Mesodermal cell (in vitro differentiated cells): ENCODE measurements at regions not wholly inside any gene's neighbourhood (a gene's known extent, or its start where the extent isn't known, plus 50 kb on each side); places are given as distances from the start of the nearest gene placed in this dataset.
"Not testable (repeated sequence)": the region's sequence is repeated elsewhere in the genome, so short reads cannot be mapped to it uniquely, and the experiment has no call there.

Experiments used
- H3K27ac ChIP-seq: 2 replicates; pipeline ENCODE4 v1.7.0; 2013; ENCODE audit warnings: mild to moderate bottlenecking, low read depth, low read length, moderate library complexity; ENCODE audit not compliant: severe bottlenecking
- H3K36me3 ChIP-seq: 2 replicates; pipeline ENCODE4 v1.7.1; 2013; ENCODE audit warnings: mild to moderate bottlenecking, low read length, moderate library complexity; ENCODE audit not compliant: control insufficient read depth, insufficient read depth
- H3K4me1 ChIP-seq: one replicate; pipeline ENCODE4 v1.7.1; 2013; ENCODE audit warnings: mild to moderate bottlenecking, low read length; ENCODE audit not compliant: insufficient read depth, control insufficient read depth, poor library complexity, severe bottlenecking
- H3K4me3 ChIP-seq: 2 replicates; pipeline ENCODE4 v1.7.0; 2013; ENCODE audit warnings: low read length, control low read depth, mild to moderate bottlenecking; ENCODE audit not compliant: insufficient read depth, poor library complexity, severe bottlenecking; ENCODE audit errors: extremely low read depth
- H3K9me3 ChIP-seq: 2 replicates; pipeline ENCODE4 v1.7.1; 2013; ENCODE audit warnings: mild to moderate bottlenecking, low read length, moderate library complexity; ENCODE audit not compliant: control insufficient read depth
- whole genome bisulfite sequencing, 2 experiments: methylation state at CpG; one replicate each; pipeline ENCODE4 v1.1.5; 2013; ENCODE audit warnings: missing lambda C conversion rate in 2 of 2; ENCODE audit not compliant: insufficient coverage in 2 of 2; 5-methylcytosine and 5-hydroxymethylcytosine counted together

DNA sequence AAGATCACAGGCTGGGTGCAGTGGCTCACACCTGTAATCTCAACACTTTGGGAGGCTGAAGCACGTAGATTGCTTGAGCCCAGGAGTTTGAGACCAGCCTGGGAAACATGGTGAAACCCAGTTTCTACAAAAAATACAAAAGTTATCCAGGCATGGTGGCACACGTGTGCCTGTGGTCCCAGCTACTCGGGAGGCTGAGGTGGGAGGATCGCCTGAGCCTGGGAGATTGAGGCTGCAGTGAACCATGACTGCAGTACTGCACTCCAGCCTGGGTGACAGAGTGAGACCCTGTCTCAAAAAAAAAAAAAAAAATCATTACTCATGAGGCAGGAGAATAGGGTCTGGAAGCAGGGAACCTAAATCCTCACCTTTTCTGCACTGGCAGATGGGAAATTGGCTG lies 79.1 kb upstream of the CLDN5 start:
- H3K4me1 ChIP-seq, H3K36me3 ChIP-seq, H3K27ac ChIP-seq, H3K9me3 ChIP-seq, H3K4me3 ChIP-seq: not testable (repeated sequence)
- WGBS, 2 experiments: 85 to 86% methylated on average over 4 of the region's 4 CpGs

- no peaks in the 10 kb centered on the region for H3K36me3 ChIP-seq
- WGBS, 2 experiments: 93 to 97% methylated on average over 3 of the region's 3 CpGs
- no peak overlapping the region for H3K4me3 ChIP-seq
- H3K27ac ChIP-seq: no peak overlapping the region
- no peaks in the 10 kb centered on the region for H3K9me3 ChIP-seq
- peaks cover 6% of the 10 kb centered on the region for H3K4me1 ChIP-seq
These were observed 79.6 kb upstream of the CLDN5 start for GRCh38 chr22:19603767-19604166.

DNA sequence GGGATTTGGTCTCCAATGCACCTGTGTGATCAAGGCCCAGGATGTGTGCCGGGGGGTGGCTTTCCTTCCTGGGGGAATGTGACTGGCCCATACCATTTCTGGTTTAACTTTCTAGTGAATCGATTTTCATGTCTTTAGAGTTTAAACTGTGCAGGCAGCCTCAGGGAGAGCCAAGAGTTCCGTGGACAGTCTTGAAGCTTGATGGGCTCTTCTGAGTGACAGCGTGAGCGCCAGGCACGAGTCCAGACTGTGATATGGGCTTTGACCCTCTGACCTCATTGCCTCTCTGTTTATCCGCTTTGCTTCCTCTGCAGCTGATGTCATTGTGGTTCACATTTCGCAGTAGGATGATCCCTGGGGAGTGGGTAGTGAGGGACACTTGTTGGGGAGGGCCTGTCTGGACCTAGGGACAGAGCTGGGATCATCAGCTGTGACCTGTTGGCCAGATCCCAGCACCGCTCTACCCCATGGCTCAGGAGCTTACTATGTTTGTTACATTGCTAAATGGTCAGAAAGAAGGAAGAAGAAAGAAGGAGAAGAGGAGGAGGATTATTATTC lies 80.6 kb upstream of the CLDN5 start:
- no peaks in the 10 kb centered on the region for H3K36me3 ChIP-seq
- H3K9me3 ChIP-seq: no peaks in the 10 kb centered on the region
- H3K4me1 ChIP-seq: peaks cover 6% of the 10 kb centered on the region
- H3K27ac ChIP-seq: no peak overlapping the region
- H3K4me3 ChIP-seq: no peak overlapping the region
- WGBS, 2 experiments: 87 to 89% methylated on average over 7 to 8 of the region's 9 CpGs

DNA sequence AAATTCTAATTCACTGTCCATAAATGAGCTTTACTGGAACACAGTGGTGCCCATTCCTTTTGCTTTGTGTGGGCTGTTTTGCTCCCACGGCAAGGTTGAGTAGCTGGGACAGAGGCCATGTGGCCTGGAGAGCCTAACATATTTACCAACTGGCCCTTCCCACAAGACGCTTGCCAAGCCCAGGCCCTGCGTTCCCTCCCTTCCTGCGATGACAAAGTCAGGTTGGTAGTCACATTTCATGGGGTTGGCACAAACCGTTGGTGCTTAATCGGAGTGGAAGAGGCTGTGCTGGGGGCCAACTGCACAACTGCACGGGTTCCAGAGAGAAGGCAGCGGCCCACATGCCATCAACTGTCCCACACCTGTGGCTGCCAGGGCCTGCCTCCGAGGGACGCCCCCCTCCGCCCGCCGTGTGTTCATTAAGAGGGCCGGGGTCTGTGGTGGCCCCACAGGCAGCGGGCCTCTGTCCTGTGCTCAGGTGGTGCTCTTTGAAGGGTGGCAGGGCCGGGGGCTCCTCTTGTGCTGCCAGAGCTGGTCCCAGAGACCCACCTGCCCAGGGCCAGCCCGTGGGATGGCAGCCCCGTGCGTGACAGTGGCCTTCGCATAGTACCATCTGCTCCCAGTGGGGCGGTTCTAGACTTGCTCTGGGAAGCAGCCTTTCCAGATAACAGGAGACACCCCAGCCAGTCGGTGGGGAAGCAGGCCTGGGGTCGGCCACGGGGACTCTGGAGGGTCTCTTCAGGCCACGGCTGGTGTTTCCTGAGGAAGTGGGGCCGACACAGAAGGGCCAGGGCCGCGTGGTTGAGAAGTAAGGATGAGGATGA lies 81.5 kb upstream of the CLDN5 start:
- no peak overlapping the region for H3K27ac ChIP-seq
- H3K4me3 ChIP-seq: no peak overlapping the region
- H3K9me3 ChIP-seq: no peaks in the 10 kb centered on the region
- no peaks in the 10 kb centered on the region for H3K36me3 ChIP-seq
- H3K4me1 ChIP-seq: peaks cover 6% of the 10 kb centered on the region
- 91 to 94% methylated on average over 22 to 24 of the region's 28 CpGs for WGBS, 2 experiments

GRCh38 chr22:19606332-19607191 lies 82.4 kb upstream of the CLDN5 start:
- Histone ChIP-seq H3K27ac (no peak overlapping the region), H3K9me3 (no peaks in the 10 kb centered on the region), H3K4me1 (peaks cover 6% of the 10 kb centered on the region), H3K4me3 (no peak overlapping the region), H3K36me3 (no peaks in the 10 kb centered on the region)
- WGBS, 2 experiments: 97 to 98% methylated on average over 10 to 11 of the region's 16 CpGs

DNA sequence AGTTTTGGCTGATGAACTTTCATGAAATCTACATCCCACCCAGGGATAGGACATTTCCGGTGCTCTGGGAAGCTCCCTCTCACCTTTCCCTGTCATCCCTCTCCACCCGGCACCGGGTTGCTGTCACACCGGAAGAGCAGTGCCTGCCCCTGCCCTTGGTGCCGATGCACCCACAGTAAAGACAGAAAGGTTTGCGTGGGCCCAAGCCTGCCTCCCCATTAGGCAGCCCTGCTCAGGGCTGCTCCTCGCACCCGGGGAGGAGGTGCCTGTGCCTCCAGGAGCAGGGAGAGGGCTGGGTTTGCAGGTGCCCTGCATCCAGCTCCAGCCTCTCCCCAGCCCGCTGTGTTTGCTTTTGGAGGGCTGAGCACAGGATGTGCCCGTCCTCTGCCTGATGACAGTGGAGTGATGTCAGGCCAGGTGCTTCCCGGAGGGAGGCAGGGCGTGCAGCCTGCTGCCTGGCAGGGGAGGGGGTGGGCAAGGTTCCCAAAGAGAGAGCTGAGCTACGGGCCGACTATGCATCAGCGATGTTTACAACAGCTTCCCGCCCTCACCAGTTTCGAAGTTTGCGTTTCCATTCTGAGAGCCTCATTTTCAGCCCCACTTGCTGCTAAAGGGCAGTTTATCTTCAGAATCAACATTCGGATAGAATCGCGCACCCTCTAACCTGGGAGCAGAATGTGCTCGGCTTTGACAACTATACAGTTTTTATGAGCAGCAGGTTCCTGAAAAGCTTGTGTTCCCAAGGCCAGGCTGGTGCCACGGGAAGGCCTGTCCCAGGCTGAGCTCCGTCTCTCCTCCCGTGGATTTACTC lies 83.2 kb upstream of the CLDN5 start:
- H3K4me3 ChIP-seq: no peak overlapping the region
- no peaks in the 10 kb centered on the region for H3K9me3 ChIP-seq
- no peaks in the 10 kb centered on the region for H3K36me3 ChIP-seq
- H3K4me1 ChIP-seq: peaks cover 6% of the 10 kb centered on the region
- 78 to 81% methylated on average over 22 to 23 of the region's 25 CpGs for WGBS, 2 experiments
- H3K27ac ChIP-seq: no peak overlapping the region

DNA sequence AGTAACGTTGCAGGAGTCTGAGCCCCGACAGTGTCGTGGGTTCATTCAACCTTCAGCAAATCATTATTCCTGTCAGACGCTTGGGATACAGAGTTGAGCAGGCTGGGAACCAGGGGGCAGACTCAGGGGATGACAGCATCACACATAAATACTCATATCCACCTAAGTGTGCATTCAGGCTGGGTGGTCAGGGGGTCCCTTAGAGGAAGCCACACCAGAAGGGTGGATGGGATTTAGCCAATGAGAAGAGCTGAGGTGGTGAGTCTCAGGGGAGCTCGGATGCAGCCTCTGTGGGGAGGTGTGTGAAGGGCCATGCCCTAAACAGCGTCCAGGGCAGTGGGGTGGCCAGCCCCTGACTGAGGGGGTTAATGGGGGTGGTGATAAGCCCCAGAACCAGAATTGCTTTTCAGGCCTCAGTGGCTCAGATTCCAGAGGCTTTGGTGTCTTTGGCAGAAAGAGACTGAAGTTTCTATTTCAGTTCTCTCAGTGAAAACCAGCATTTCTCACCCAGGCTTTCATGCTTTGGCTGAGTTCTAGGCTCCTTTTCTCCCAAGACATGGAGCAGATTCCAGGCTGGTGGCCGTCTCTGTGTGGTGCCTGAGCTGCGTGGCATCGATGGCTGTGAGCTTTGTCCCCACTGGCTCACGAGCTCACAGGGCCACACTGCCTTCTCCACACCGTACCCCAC lies 83.9 kb upstream of the CLDN5 start:
- 86 to 87% methylated on average over 9 to 10 of the region's 11 CpGs for WGBS, 2 experiments
- Histone ChIP-seq H3K36me3 (no peaks in the 10 kb centered on the region), H3K4me3 (no peak overlapping the region), H3K4me1 (peaks cover 6% of the 10 kb centered on the region), H3K9me3 (no peaks in the 10 kb centered on the region), H3K27ac (no peak overlapping the region)

DNA sequence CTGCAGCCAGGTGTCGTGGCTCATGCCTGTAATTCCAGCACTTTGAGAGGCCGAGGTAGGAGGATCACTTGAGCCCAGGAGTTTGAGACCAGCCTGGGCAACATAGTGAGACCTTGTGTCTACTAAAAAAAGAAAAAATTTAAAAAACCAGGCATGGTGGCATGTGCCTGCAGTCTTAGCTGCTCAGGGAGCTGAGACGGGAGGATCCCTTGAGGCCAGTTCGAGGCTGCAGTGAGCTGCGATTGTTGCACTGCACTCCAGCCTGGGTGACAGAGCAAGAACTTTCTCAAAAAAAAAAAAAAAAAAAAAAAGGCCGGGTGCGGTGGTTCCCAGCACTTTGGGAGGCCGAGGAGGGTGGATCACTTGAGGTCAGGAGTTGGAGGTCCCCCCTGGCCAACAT lies 85.5 kb upstream of the CLDN5 start:
- not testable (repeated sequence) for H3K36me3 ChIP-seq, H3K9me3 ChIP-seq, H3K27ac ChIP-seq, H3K4me3 ChIP-seq, H3K4me1 ChIP-seq
- 82 to 83% methylated on average over 4 of the region's 8 CpGs for WGBS, 2 experiments

GRCh38 chr22:19610518-19611253 lies 86.5 kb upstream of the CLDN5 start:
- no peaks in the 10 kb centered on the region for H3K36me3 ChIP-seq
- no peak overlapping the region for H3K27ac ChIP-seq
- H3K9me3 ChIP-seq: no peaks in the 10 kb centered on the region
- H3K4me1 ChIP-seq: no peaks in the 10 kb centered on the region
- H3K4me3 ChIP-seq: no peak overlapping the region
- WGBS, 2 experiments: 64 to 79% methylated on average over 5 to 8 of the region's 14 CpGs
